Fibroblast of lung (primary cell): ENCODE measurements at regions not wholly inside any gene's neighbourhood (a gene's known extent, or its start where the extent isn't known, plus 50 kb on each side); places are given as distances from the start of the nearest gene placed in this dataset.

Experiments
- DNase-seq, 2 donors: peaks; one replicate each; pipeline versions ENCODE4 v3.0.0 to v3.0.0-alpha.2; 2010; ENCODE audit warnings: low read depth in 2 of 2
- H2AFZ ChIP-seq: 2 replicates; pipeline ENCODE4 v1.5.1; 2012; ENCODE audit warnings: low read length, control low read depth, inconsistent platforms
- H3K27ac ChIP-seq: 2 replicates; pipeline ENCODE4 v1.5.1; 2011; ENCODE audit warnings: low read length, control low read depth; ENCODE audit not compliant: insufficient read depth
- H3K27me3 ChIP-seq: 2 replicates; pipeline ENCODE4 v1.5.1; 2011; ENCODE audit warnings: mild to moderate bottlenecking, low read length; ENCODE audit not compliant: control insufficient read depth, insufficient read depth
- H3K36me3 ChIP-seq: 2 replicates; pipeline ENCODE4 v1.5.1; 2011; ENCODE audit warnings: low read length; ENCODE audit not compliant: control insufficient read depth, insufficient read depth
- H3K4me1 ChIP-seq: 2 replicates; pipeline ENCODE4 v1.5.1; 2011; ENCODE audit warnings: low read length; ENCODE audit not compliant: control insufficient read depth, insufficient read depth; ENCODE audit errors: extremely low read depth
- H3K4me2 ChIP-seq: 2 replicates; pipeline ENCODE4 v1.5.1; 2011; ENCODE audit warnings: low read length, control low read depth; ENCODE audit not compliant: insufficient read depth; ENCODE audit errors: extremely low read depth
- H3K4me3 ChIP-seq, 4 experiments: fragments of 200-600 bp in 1 of 4; sonication (generic) in 1 of 4; replicated peaks in 1 of 4; 2 replicates each; pipeline ENCODE4 v1.5.1; 2011 to 2016; ENCODE audit warnings: low read length in 4 of 4, low read depth in 3 of 4, mild to moderate bottlenecking in 3 of 4, control low read depth in 2 of 4, inconsistent platforms in 1 of 4, mixed read lengths in 1 of 4; ENCODE audit not compliant: insufficient read depth in 1 of 4; ENCODE audit errors: control extremely low read depth in 1 of 4
- H3K79me2 ChIP-seq: 2 replicates; pipeline ENCODE4 v1.5.1; 2012; ENCODE audit warnings: mild to moderate bottlenecking, low read length, inconsistent platforms; ENCODE audit not compliant: control insufficient read depth, insufficient read depth
- H3K9ac ChIP-seq: 2 replicates; pipeline ENCODE4 v1.5.1; 2011; ENCODE audit warnings: mild to moderate bottlenecking, low read length, control low read depth; ENCODE audit not compliant: insufficient read depth
- H3K9me3 ChIP-seq: 2 replicates; pipeline ENCODE4 v1.5.1; 2012; ENCODE audit warnings: low read depth, low read length; ENCODE audit not compliant: control insufficient read depth, insufficient read depth
- H4K20me1 ChIP-seq: 2 replicates; pipeline ENCODE4 v1.5.1; 2011; ENCODE audit warnings: low read length; ENCODE audit not compliant: control insufficient read depth, insufficient read depth; ENCODE audit errors: extremely low read depth
- CTCF ChIP-seq, 2 donors: IDR thresholded peaks in 1 of 2; conservative IDR thresholded peaks in 1 of 2; 1 replicate in 1 of 2; 2 replicates in 1 of 2; pipeline ENCODE4 v1.5.1; 2011 to 2012; ENCODE audit warnings: low read length in 2 of 2, control low read depth in 1 of 2, inconsistent platforms in 1 of 2, low read depth in 1 of 2, mild to moderate bottlenecking in 1 of 2
- EZH2 ChIP-seq: IDR thresholded peaks from 2 replicates; pipeline ENCODE4 v1.5.1; 2012; ENCODE audit warnings: low read length, control low read depth, mild to moderate bottlenecking; ENCODE audit errors: missing control alignments

DNA sequence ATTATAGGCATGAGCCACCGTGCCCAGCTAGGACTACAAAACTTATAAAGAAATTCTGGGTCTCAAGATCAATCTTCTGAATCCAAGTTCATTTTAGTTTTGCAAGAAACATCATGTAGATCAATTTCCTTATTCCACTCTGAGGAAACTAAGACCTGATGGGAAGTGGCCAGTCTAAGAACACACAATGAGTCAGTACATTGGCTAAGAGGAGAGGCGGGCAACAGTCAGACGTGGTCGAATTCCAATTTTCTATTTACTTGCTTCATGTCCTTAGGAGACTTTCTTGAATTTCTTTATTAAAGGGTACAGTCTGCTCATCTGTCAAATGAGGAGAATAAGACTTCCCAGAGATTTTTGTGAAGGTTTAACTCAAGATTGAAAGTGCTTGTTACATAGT is 432.1 kb upstream of the BRINP1 start:
- no peak overlapping the region for H3K4me2 ChIP-seq
- H3K27me3 ChIP-seq, result no peaks in the 10 kb centered on the region
- H3K4me1 ChIP-seq, result no peaks in the 10 kb centered on the region
- no peak overlapping the region for H3K9ac ChIP-seq
- DNase-seq, result no peak
- no peaks in the 10 kb centered on the region for H4K20me1 ChIP-seq
- H3K79me2 ChIP-seq, result no peaks in the 10 kb centered on the region
- H3K36me3 ChIP-seq, result no peaks in the 10 kb centered on the region
- TF ChIP-seq EZH2, result no peak
- no peak for TF ChIP-seq CTCF (conservative IDR thresholded peaks at IDR 0.05 in 1 of 2, IDR thresholded peaks at IDR 0.05 in 1 of 2; ENCODE audit: low read depth in 1 of 2, low read length in 2 of 2)
- H3K9me3 ChIP-seq, result no peaks in the 10 kb centered on the region
- no peak overlapping the region for H3K4me3 ChIP-seq
- no peak overlapping the region for H2AFZ ChIP-seq
- no peak overlapping the region for H3K27ac ChIP-seq

GRCh38 chr9:119795395-119795794 is 426.2 kb upstream of the BRINP1 start:
- Histone ChIP-seq H3K27me3 (no peaks in the 10 kb centered on the region), H3K4me1 (no peaks in the 10 kb centered on the region), H3K4me2 (no peak overlapping the region), H3K9me3 (no peaks in the 10 kb centered on the region), H3K9ac (no peak overlapping the region), H3K79me2 (no peaks in the 10 kb centered on the region), H3K27ac (no peak overlapping the region), H3K4me3 (no peak overlapping the region), H4K20me1 (no peaks in the 10 kb centered on the region), H3K36me3 (no peaks in the 10 kb centered on the region), H2AFZ (no peak overlapping the region)
- no peak for DNase-seq
- no peak for TF ChIP-seq CTCF (conservative IDR thresholded peaks at IDR 0.05 in 1 of 2, IDR thresholded peaks at IDR 0.05 in 1 of 2; ENCODE audit: low read depth in 1 of 2, low read length in 2 of 2)
- TF ChIP-seq EZH2, result no peak

DNA sequence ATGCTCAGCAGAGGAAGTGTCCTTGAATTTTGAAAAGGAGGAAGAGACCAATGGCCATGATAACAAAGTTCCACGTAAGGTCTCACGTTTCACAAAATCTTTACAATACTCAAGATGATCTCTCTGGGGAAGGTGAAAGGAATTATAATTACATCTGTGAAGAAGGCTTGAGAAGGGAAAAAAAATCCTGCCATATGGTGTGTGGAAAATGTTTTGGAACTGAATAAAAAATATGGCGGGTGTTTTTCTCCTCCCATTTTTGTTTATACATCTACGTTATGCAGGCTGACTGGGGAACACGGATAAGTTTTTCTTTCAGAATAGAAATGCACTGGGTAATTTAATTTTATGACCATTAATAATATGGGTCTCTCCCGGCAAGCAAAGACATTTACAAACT is 425.6 kb upstream of the BRINP1 start:
- Histone ChIP-seq H3K4me1 (no peaks in the 10 kb centered on the region), H3K9ac (no peak overlapping the region), H3K9me3 (no peaks in the 10 kb centered on the region), H3K79me2 (no peaks in the 10 kb centered on the region), H3K27ac (no peak overlapping the region), H3K4me3 (no peak overlapping the region), H4K20me1 (no peaks in the 10 kb centered on the region), H3K4me2 (no peak overlapping the region), H2AFZ (no peak overlapping the region), H3K27me3 (no peaks in the 10 kb centered on the region), H3K36me3 (no peaks in the 10 kb centered on the region)
- no peak for DNase-seq
- TF ChIP-seq EZH2 (no peak), CTCF (conservative IDR thresholded peaks at IDR 0.05 in 1 of 2, IDR thresholded peaks at IDR 0.05 in 1 of 2; ENCODE audit: low read depth in 1 of 2, low read length in 2 of 2) (no peak)
